ENCODE measurements at regions not wholly inside any gene's neighbourhood (a gene's known extent, or its start where the extent isn't known, plus 50 kb on each side); places are given as distances from the start of the nearest gene placed in this dataset.

DNA sequence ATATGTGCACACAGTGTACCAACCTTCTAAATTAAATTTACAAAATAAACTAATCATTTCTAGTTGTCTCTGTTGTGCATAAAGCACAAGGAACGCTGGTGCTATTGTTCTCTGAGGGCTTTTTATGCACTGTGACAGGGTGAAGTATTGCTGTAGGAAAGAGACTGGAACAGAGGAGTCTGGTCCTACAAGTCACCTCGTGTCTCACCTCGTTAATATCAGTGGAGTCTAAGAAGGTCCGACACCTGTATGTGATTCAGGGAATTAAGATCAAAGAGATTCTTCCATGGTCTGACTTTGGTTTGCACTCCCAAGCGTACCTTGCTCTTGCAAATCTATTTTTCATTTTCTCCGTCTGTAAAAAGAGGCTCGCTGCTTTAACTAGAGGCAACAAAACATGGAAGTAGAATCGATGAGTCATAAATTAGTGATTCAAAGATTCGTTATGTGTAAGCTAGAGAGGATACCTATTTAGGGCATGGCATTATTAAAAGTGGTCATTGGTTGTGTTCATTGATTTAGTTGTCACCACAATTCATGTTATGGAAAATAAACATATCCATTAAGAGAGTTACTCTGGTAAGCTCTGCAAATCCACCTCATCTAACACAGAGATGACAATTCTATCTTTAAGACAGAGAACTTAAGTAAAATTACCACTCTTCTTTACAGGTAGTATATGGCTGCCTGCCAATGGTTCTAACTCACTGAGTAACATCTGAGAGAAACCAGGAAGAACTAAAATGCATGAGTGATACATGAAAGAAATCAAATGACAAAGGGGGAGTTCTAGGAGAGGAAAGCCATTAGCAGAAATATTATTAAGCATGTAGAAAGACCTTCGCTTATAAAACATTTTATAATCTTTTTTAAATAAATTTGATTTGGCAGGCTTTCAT is 219.4 kb upstream of the GBE1 start:
- no peak for DNase-seq (ENCODE audit: extremely low read depth in 1 of 4, low spot score in 3 of 4)
- TF ChIP-seq SLC30A9 (CRISPR knock-in tag; IDR thresholded peaks at IDR 0.05), result no peak
- TF ChIP-seq KLF13 (tag; IDR thresholded peaks at IDR 0.05; ENCODE audit: borderline replicate concordance, low read depth), result no peak
- no peak for TF ChIP-seq ZNF785 (CRISPR knock-in tag; IDR thresholded peaks at IDR 0.05)
- no peak for TF ChIP-seq ZNF766 (CRISPR knock-in tag; conservative IDR thresholded peaks at IDR 0.05)
- no peak for TF ChIP-seq SMC3 (conservative IDR thresholded peaks at IDR 0.05; ENCODE audit: insufficient read depth, low read depth, low read length)
- Histone ChIP-seq H2AFZ (ENCODE audit: low read depth, low read length) (no peak overlapping the region), H3K4me1 (replicated peaks in 1 of 2; ENCODE audit: control insufficient read depth in 2 of 2, insufficient read depth in 2 of 2, low read length in 2 of 2) (no peaks in the 10 kb centered on the region), H3K9me1 (ENCODE audit: control insufficient read depth, insufficient read depth, low read length) (no peaks in the 10 kb centered on the region), H3K27me3 (ENCODE audit: control insufficient read depth in 2 of 2, insufficient read depth in 2 of 2, low read length in 2 of 2) (no peaks in the 10 kb centered on the region), H3K79me2 (ENCODE audit: control insufficient read depth, insufficient read depth, low read length) (no peaks in the 10 kb centered on the region), H3K9ac (ENCODE audit: insufficient read depth in 1 of 2, low read depth in 2 of 2, low read length in 2 of 2) (no peak overlapping the region), H3K4me2 (ENCODE audit: insufficient read depth, low read length) (no peak overlapping the region), H4K20me1 (replicated peaks; ENCODE audit: control insufficient read depth, insufficient read depth, low read length) (no peaks in the 10 kb centered on the region), H3K36me3 (ENCODE audit: control insufficient read depth, insufficient read depth, low read length) (no peaks in the 10 kb centered on the region), H3K27ac (ENCODE audit: extremely low read depth, low read depth, low read length) (no peak overlapping the region), H3K9me3 (replicated peaks; ENCODE audit: control insufficient read depth, insufficient read depth, low read depth, low read length) (no peaks in the 10 kb centered on the region), H3K4me3 (no peak overlapping the region)
- POLR2A ChIA-PET, result no interaction called here
- ATAC-seq, result no peak
- intact Hi-C loops (cut with micrococcal nuclease), result no loop called here
- no TSS peak for BruUV-seq (replicated peaks)
- no peak for FAIRE-seq
- WGBS (ENCODE audit: insufficient coverage, low coverage, missing lambda C conversion rate), result 0% methylated on average over 10 of the region's 10 CpGs
- CTCF ChIA-PET (ENCODE audit: low intra/inter-chr PET ratio), result no interaction called here
- in situ Hi-C loops (cut with MboI), result no loop called here

DNA sequence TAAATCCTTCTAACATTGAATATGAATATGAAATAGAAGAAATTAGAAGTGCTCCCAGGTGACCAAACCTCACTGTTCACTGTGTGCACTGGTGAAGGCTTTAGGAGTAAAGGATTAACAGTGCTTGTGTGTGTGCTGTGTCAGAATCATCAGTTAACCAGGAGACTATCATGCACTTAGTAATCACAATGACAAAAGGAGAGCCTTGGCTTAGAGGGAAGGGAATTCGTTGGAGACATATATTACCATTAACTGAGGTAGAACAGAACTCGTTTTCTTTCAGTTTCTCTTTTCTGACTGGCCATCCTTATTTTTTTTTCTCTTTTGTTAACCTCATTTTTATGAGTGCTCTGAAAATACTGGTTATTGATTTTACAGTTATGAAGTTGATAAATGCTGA is 213.3 kb upstream of the GBE1 start:
- no peak for DNase-seq (ENCODE audit: extremely low read depth in 1 of 4, low spot score in 3 of 4)
- no peak overlapping the region for H3K4me2 ChIP-seq (ENCODE audit: insufficient read depth, low read length)
- no peaks in the 10 kb centered on the region for H3K36me3 ChIP-seq (ENCODE audit: control insufficient read depth, insufficient read depth, low read length)
- H3K9me3 ChIP-seq (replicated peaks; ENCODE audit: control insufficient read depth, insufficient read depth, low read depth, low read length), result no peaks in the 10 kb centered on the region
- BruUV-seq (replicated peaks), result no TSS peak
- no peak for ATAC-seq
- no peaks in the 10 kb centered on the region for H3K79me2 ChIP-seq (ENCODE audit: control insufficient read depth, insufficient read depth, low read length)
- no peaks in the 10 kb centered on the region for H3K27me3 ChIP-seq (ENCODE audit: control insufficient read depth in 2 of 2, insufficient read depth in 2 of 2, low read length in 2 of 2)
- in situ Hi-C loops (cut with MboI), result no loop called here
- H3K9ac ChIP-seq (ENCODE audit: insufficient read depth in 1 of 2, low read depth in 2 of 2, low read length in 2 of 2), result no peak overlapping the region
- no peak for FAIRE-seq
- H3K4me1 ChIP-seq (replicated peaks in 1 of 2; ENCODE audit: control insufficient read depth in 2 of 2, insufficient read depth in 2 of 2, low read length in 2 of 2), result no peaks in the 10 kb centered on the region
- WGBS (ENCODE audit: insufficient coverage, low coverage, missing lambda C conversion rate), result 9% methylated on average over 2 of the region's 2 CpGs
- H3K9me1 ChIP-seq (ENCODE audit: control insufficient read depth, insufficient read depth, low read length), result no peaks in the 10 kb centered on the region
- no peak overlapping the region for H3K27ac ChIP-seq (ENCODE audit: extremely low read depth, low read depth, low read length)
- H3K4me3 ChIP-seq, result no peak overlapping the region
- POLR2A ChIA-PET, result interaction anchor here (0.6 kb wide), 1 partner anchor 691 kb away, joined by 3 read pairs; no protein-coding TSS in a partner anchor
- intact Hi-C loops (cut with micrococcal nuclease), result no loop called here
- H2AFZ ChIP-seq (ENCODE audit: low read depth, low read length), result no peak overlapping the region
- H4K20me1 ChIP-seq (replicated peaks; ENCODE audit: control insufficient read depth, insufficient read depth, low read length), result no peaks in the 10 kb centered on the region
- CTCF ChIA-PET (ENCODE audit: low intra/inter-chr PET ratio), result no interaction called here
- no peak for TF ChIP-seq CEBPB (tag; IDR thresholded peaks at IDR 0.05)
- TF ChIP-seq ZSCAN32 (CRISPR knock-in tag; IDR thresholded peaks at IDR 0.05), result no peak
- no peak for TF ChIP-seq ZFP36 (IDR thresholded peaks at IDR 0.05; ENCODE audit: low read depth, low read length, partially characterized antibody)
- no peak for TF ChIP-seq EHMT2 (IDR thresholded peaks at IDR 0.05)
- no peak for TF ChIP-seq CAMTA2 (CRISPR knock-in tag; conservative IDR thresholded peaks at IDR 0.05)
- TF ChIP-seq DACH1 (IDR thresholded peaks at IDR 0.05; ENCODE audit: partially characterized antibody), result no peak
- no peak for TF ChIP-seq ZNF12 (CRISPR knock-in tag; IDR thresholded peaks at IDR 0.05)
- no peak for TF ChIP-seq ZNF586 (CRISPR knock-in tag; conservative IDR thresholded peaks at IDR 0.05)
- no peak for TF ChIP-seq ZNF324 (CRISPR knock-in tag; IDR thresholded peaks at IDR 0.05)
- no peak for TF ChIP-seq HLTF (IDR thresholded peaks at IDR 0.05)
- TF ChIP-seq, protein P1, sequence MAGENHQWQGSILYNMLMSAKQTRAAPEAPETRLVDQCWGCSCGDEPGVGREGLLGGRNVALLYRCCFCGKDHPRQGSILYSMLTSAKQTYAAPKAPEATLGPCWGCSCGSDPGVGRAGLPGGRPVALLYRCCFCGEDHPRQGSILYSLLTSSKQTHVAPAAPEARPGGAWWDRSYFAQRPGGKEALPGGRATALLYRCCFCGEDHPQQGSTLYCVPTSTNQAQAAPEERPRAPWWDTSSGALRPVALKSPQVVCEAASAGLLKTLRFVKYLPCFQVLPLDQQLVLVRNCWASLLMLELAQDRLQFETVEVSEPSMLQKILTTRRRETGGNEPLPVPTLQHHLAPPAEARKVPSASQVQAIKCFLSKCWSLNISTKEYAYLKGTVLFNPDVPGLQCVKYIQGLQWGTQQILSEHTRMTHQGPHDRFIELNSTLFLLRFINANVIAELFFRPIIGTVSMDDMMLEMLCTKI (IDR thresholded peaks at IDR 0.05; ENCODE audit: partially characterized antibody), result no peak
